Tibial nerve (tissue), 4 donors: ENCODE measurements at regions not wholly inside any gene's neighbourhood (a gene's known extent, or its start where the extent isn't known, plus 50 kb on each side); places are given as distances from the start of the nearest gene placed in this dataset.

Source experiments
- DNase-seq, 2 donors: peaks; one replicate each; pipeline ENCODE4 v3.0.0-alpha.2; 2019; ENCODE audit warnings: low spot score in 2 of 2
- H3K27ac ChIP-seq, 4 donors: fragments of 200-600 bp; sonication (generic) in 3 of 4; one replicate each; pipeline ENCODE4 v1.5.1; 2017 to 2019; ENCODE audit warnings: mild to moderate bottlenecking in 1 of 4
- H3K27me3 ChIP-seq, 2 donors: fragments of 200-600 bp; sonication (generic) in 1 of 2; one replicate each; pipeline versions ENCODE4 v1.5.1 to v1.6.0; 2017 to 2019
- H3K36me3 ChIP-seq, 3 donors: fragments of 200-600 bp; sonication (generic); one replicate each; pipeline ENCODE4 v1.5.1; 2018 to 2019
- H3K4me1 ChIP-seq, 4 donors: fragments of 200-600 bp; sonication (generic) in 3 of 4; one replicate each; pipeline ENCODE4 v1.5.1; 2017 to 2019
- H3K4me3 ChIP-seq, 4 donors: fragments of 200-600 bp; sonication (generic) in 3 of 4; one replicate each; pipeline ENCODE4 v1.5.1; 2017 to 2019; ENCODE audit warnings: mild to moderate bottlenecking in 1 of 4, moderate library complexity in 1 of 4
- H3K9me3 ChIP-seq, 4 donors: fragments of 200-600 bp; sonication (generic) in 3 of 4; one replicate each; pipeline ENCODE4 v1.5.1; 2017 to 2019
- CTCF ChIP-seq, 5 experiments: fragments of 200-600 bp in 3 of 5; fragments of 450-650 bp in 2 of 5; sonication (generic) in 3 of 5; IDR thresholded peaks; one replicate each; pipeline ENCODE4 v1.5.1; 2016 to 2019; ENCODE audit warnings: antibody characterized with exemption in 5 of 5, mild to moderate bottlenecking in 3 of 5, moderate library complexity in 2 of 5
- EP300 ChIP-seq, 2 donors: sonication (generic); formaldehyde crosslinking; IDR thresholded peaks; one replicate each; pipeline ENCODE4 v1.6.1; 2017; ENCODE audit warnings: antibody characterized with exemption in 2 of 2, mild to moderate bottlenecking in 1 of 2
- POLR2A ChIP-seq, 2 donors: fragments of 450-650 bp; IDR thresholded peaks; one replicate each; pipeline ENCODE4 v1.6.1; 2017; ENCODE audit warnings: antibody characterized with exemption in 2 of 2, mild to moderate bottlenecking in 2 of 2, moderate library complexity in 2 of 2
- WGBS, 2 donors: methylation state at CpG; one replicate each; pipeline ENCODE4 v1.1.5; 2018; 5-methylcytosine and 5-hydroxymethylcytosine counted together

- TF ChIP-seq CTCF (IDR thresholded peaks at IDR 0.05): no peak
- no peak for TF ChIP-seq EP300 (IDR thresholded peaks at IDR 0.05)
- no peak for TF ChIP-seq POLR2A (IDR thresholded peaks at IDR 0.05)
- no peak for DNase-seq
- Histone ChIP-seq H3K36me3 (no peaks in the 10 kb centered on the region), H3K4me3 (no peak overlapping the region), H3K27me3 (no peaks in the 10 kb centered on the region), H3K9me3 (no peaks in the 10 kb centered on the region), H3K4me1 (no peaks in the 10 kb centered on the region), H3K27ac (no peak overlapping the region)
- WGBS, 2 donors: 82 to 86% methylated on average over 11 of the region's 11 CpGs
Measured at GRCh38 chr15:37818152-37818677, 116.2 kb upstream of the TMCO5A start.

GRCh38 chr15:37819191-37819590 is 115.2 kb upstream of the TMCO5A start:
- no peaks in the 10 kb centered on the region for H3K27me3 ChIP-seq
- WGBS, 2 donors: 67 to 72% methylated on average over 1 of the region's 1 CpG
- TF ChIP-seq CTCF (IDR thresholded peaks at IDR 0.05): no peak
- TF ChIP-seq EP300 (IDR thresholded peaks at IDR 0.05): no peak
- TF ChIP-seq POLR2A (IDR thresholded peaks at IDR 0.05): no peak
- no peaks in the 10 kb centered on the region for H3K9me3 ChIP-seq
- H3K4me3 ChIP-seq: no peak overlapping the region
- no peaks in the 10 kb centered on the region for H3K36me3 ChIP-seq
- no peak overlapping the region for H3K27ac ChIP-seq
- no peaks in the 10 kb centered on the region for H3K4me1 ChIP-seq
- DNase-seq: no peak

- H3K36me3 ChIP-seq: no peaks in the 10 kb centered on the region
- 80 to 89% methylated on average over 10 of the region's 10 CpGs for WGBS, 2 donors
- H3K9me3 ChIP-seq: no peaks in the 10 kb centered on the region
- no peaks in the 10 kb centered on the region for H3K4me1 ChIP-seq
- TF ChIP-seq CTCF (IDR thresholded peaks at IDR 0.05) (no peak), EP300 (IDR thresholded peaks at IDR 0.05) (no peak), POLR2A (IDR thresholded peaks at IDR 0.05) (no peak)
- no peak overlapping the region for H3K4me3 ChIP-seq
- DNase-seq: no peak
- H3K27me3 ChIP-seq: no peaks in the 10 kb centered on the region
- no peak overlapping the region for H3K27ac ChIP-seq
Measured at GRCh38 chr15:37820380-37821128, 113.9 kb upstream of the TMCO5A start.

- Histone ChIP-seq H3K4me3 (no peak overlapping the region), H3K36me3 (no peaks in the 10 kb centered on the region), H3K9me3 (no peaks in the 10 kb centered on the region), H3K27ac (no peak overlapping the region), H3K4me1 (no peaks in the 10 kb centered on the region), H3K27me3 (no peaks in the 10 kb centered on the region)
- TF ChIP-seq POLR2A (IDR thresholded peaks at IDR 0.05): no peak
- no peak for TF ChIP-seq EP300 (IDR thresholded peaks at IDR 0.05)
- TF ChIP-seq CTCF (IDR thresholded peaks at IDR 0.05): no peak
- 84 to 87% methylated on average over 10 of the region's 10 CpGs for WGBS, 2 donors
- DNase-seq: no peak
Measured at GRCh38 chr15:37823601-37824275, 110.7 kb upstream of the TMCO5A start.

- no peak overlapping the region for H3K27ac ChIP-seq
- no peaks in the 10 kb centered on the region for H3K36me3 ChIP-seq
- DNase-seq: no peak
- H3K4me3 ChIP-seq: no peak overlapping the region
- no peaks in the 10 kb centered on the region for H3K9me3 ChIP-seq
- H3K27me3 ChIP-seq: no peaks in the 10 kb centered on the region
- no peaks in the 10 kb centered on the region for H3K4me1 ChIP-seq
- 57 to 67% methylated on average over 6 of the region's 6 CpGs for WGBS, 2 donors
- TF ChIP-seq POLR2A (IDR thresholded peaks at IDR 0.05) (no peak), EP300 (IDR thresholded peaks at IDR 0.05) (no peak), CTCF (IDR thresholded peaks at IDR 0.05) (no peak)
Measured at GRCh38 chr15:37824717-37825382, 109.6 kb upstream of the TMCO5A start.
